T-helper 17 cell (primary cell): ENCODE measurements at regions not wholly inside any gene's neighbourhood (a gene's known extent, or its start where the extent isn't known, plus 50 kb on each side); places are given as distances from the start of the nearest gene placed in this dataset.

Source experiments
- ATAC-seq: fragments of 150-1000 bp; cut with Tn5 transposase; 2 replicates; pipeline ENCODE4 v1.10.0; 2021; ENCODE audit warnings: mild to moderate bottlenecking, moderate library complexity
- DNase-seq, 3 donors: peaks; one replicate each; pipeline versions ENCODE4 v3.0.0 to v3.0.0-alpha.2; 2020 to 2021
- H3K9me3 ChIP-seq: one replicate; pipeline ENCODE4 v1.7.0; 2013; ENCODE audit warnings: low read length, mild to moderate bottlenecking; ENCODE audit not compliant: control insufficient read depth, poor library complexity, severe bottlenecking
- H3K27ac Mint-ChIP-seq: one replicate; pipeline ENCODE4 v1.8.0; 2022; ENCODE audit warnings: mild to moderate bottlenecking, moderate library complexity, mixed read lengths
- H3K27me3 Mint-ChIP-seq: one replicate; pipeline ENCODE4 v1.8.0; 2022; ENCODE audit warnings: mixed read lengths
- H3K36me3 Mint-ChIP-seq: one replicate; pipeline ENCODE4 v1.8.0; 2022; ENCODE audit warnings: low read depth, mixed read lengths
- H3K4me1 Mint-ChIP-seq: one replicate; pipeline ENCODE4 v1.8.0; 2022; ENCODE audit warnings: mild to moderate bottlenecking, mixed read lengths
- H3K4me3 Mint-ChIP-seq: one replicate; pipeline ENCODE4 v1.8.0; 2022; ENCODE audit warnings: mild to moderate bottlenecking, moderate library complexity, mixed read lengths

GRCh38 chr13:79870766-79871165, 389.8 kb downstream of the NDFIP2 start:
- no peaks in the 10 kb centered on the region for H3K27me3 Mint-ChIP-seq
- ATAC-seq (no peak), DNase-seq (no peak)
- no peaks in the 10 kb centered on the region for H3K9me3 ChIP-seq
- no peak overlapping the region for H3K27ac Mint-ChIP-seq
- no peak overlapping the region for H3K4me3 Mint-ChIP-seq
- H3K4me1 Mint-ChIP-seq, result no peaks in the 10 kb centered on the region
- H3K36me3 Mint-ChIP-seq, result no peaks in the 10 kb centered on the region

- Mint-ChIP-seq H3K4me3 (no peak overlapping the region), H3K36me3 (no peaks in the 10 kb centered on the region)
- no peak for ATAC-seq
Observed at GRCh38 chr13:79870123-79870522, 389.2 kb downstream of the NDFIP2 start.

GRCh38 chr13:79869326-79869725, 388.4 kb downstream of the NDFIP2 start:
- H3K36me3 Mint-ChIP-seq, result no peaks in the 10 kb centered on the region
- no peak for DNase-seq
- H3K9me3 ChIP-seq, result no peaks in the 10 kb centered on the region
- H3K27ac Mint-ChIP-seq, result no peak overlapping the region
- H3K27me3 Mint-ChIP-seq, result no peaks in the 10 kb centered on the region
- ATAC-seq, result no peak
- no peaks in the 10 kb centered on the region for H3K4me1 Mint-ChIP-seq
- H3K4me3 Mint-ChIP-seq, result no peak overlapping the region

More at GRCh38 chr13:79870123-79870522, 389.2 kb downstream of the NDFIP2 start:
- no peaks in the 10 kb centered on the region for H3K9me3 ChIP-seq
- no peaks in the 10 kb centered on the region for H3K27me3 Mint-ChIP-seq
- no peak overlapping the region for H3K27ac Mint-ChIP-seq
- H3K4me1 Mint-ChIP-seq, result no peaks in the 10 kb centered on the region
- no peak for DNase-seq

- Mint-ChIP-seq H3K27ac (no peak overlapping the region), H3K4me3 (no peak overlapping the region), H3K36me3 (no peaks in the 10 kb centered on the region), H3K4me1 (no peaks in the 10 kb centered on the region), H3K27me3 (no peaks in the 10 kb centered on the region)
- no peaks in the 10 kb centered on the region for H3K9me3 ChIP-seq
- ATAC-seq (no peak), DNase-seq (no peak)
Observed at GRCh38 chr13:79867254-79867653, 386.3 kb downstream of the NDFIP2 start.

- H3K27ac Mint-ChIP-seq, result no peak overlapping the region
- H3K4me1 Mint-ChIP-seq, result no peaks in the 10 kb centered on the region
- no peaks in the 10 kb centered on the region for H3K27me3 Mint-ChIP-seq
- H3K4me3 Mint-ChIP-seq, result no peak overlapping the region
- no peaks in the 10 kb centered on the region for H3K36me3 Mint-ChIP-seq
- DNase-seq (no peak), ATAC-seq (no peak)
- no peaks in the 10 kb centered on the region for H3K9me3 ChIP-seq
Observed at GRCh38 chr13:79866436-79866835, 385.5 kb downstream of the NDFIP2 start.

- Mint-ChIP-seq H3K27ac (no peak overlapping the region), H3K27me3 (no peaks in the 10 kb centered on the region), H3K4me1 (no peaks in the 10 kb centered on the region)
Observed at GRCh38 chr13:79862515-79862914, 381.6 kb downstream of the NDFIP2 start.

GRCh38 chr13:79861731-79862130, 380.8 kb downstream of the NDFIP2 start:
- Mint-ChIP-seq H3K27ac (no peak overlapping the region), H3K36me3 (no peaks in the 10 kb centered on the region), H3K4me1 (no peaks in the 10 kb centered on the region), H3K27me3 (no peaks in the 10 kb centered on the region), H3K4me3 (no peak overlapping the region)
- no peak for ATAC-seq
- DNase-seq, result no peak
- no peaks in the 10 kb centered on the region for H3K9me3 ChIP-seq

More at GRCh38 chr13:79862515-79862914, 381.6 kb downstream of the NDFIP2 start:
- no peak overlapping the region for H3K4me3 Mint-ChIP-seq
- ATAC-seq, result no peak
- H3K36me3 Mint-ChIP-seq, result no peaks in the 10 kb centered on the region
- DNase-seq, result no peak
- no peaks in the 10 kb centered on the region for H3K9me3 ChIP-seq

GRCh38 chr13:79860791-79861190, 379.8 kb downstream of the NDFIP2 start:
- Mint-ChIP-seq H3K36me3 (no peaks in the 10 kb centered on the region), H3K4me3 (no peak overlapping the region)
- ATAC-seq, result no peak

GRCh38 chr13:79859756-79860155, 378.8 kb downstream of the NDFIP2 start:
- ATAC-seq (no peak), DNase-seq (no peak)
- no peak overlapping the region for H3K27ac Mint-ChIP-seq
- H3K36me3 Mint-ChIP-seq, result no peaks in the 10 kb centered on the region
- no peaks in the 10 kb centered on the region for H3K4me1 Mint-ChIP-seq
- no peak overlapping the region for H3K4me3 Mint-ChIP-seq
- H3K9me3 ChIP-seq, result no peaks in the 10 kb centered on the region
- H3K27me3 Mint-ChIP-seq, result no peaks in the 10 kb centered on the region

More at GRCh38 chr13:79860791-79861190, 379.8 kb downstream of the NDFIP2 start:
- no peaks in the 10 kb centered on the region for H3K27me3 Mint-ChIP-seq
- H3K4me1 Mint-ChIP-seq, result no peaks in the 10 kb centered on the region
- H3K9me3 ChIP-seq, result no peaks in the 10 kb centered on the region
- no peak overlapping the region for H3K27ac Mint-ChIP-seq
- no peak for DNase-seq

- H3K4me3 Mint-ChIP-seq, result no peak overlapping the region
- H3K9me3 ChIP-seq, result no peaks in the 10 kb centered on the region
- H3K27me3 Mint-ChIP-seq, result no peaks in the 10 kb centered on the region
- no peak overlapping the region for H3K27ac Mint-ChIP-seq
- H3K36me3 Mint-ChIP-seq, result no peaks in the 10 kb centered on the region
- no peaks in the 10 kb centered on the region for H3K4me1 Mint-ChIP-seq
- ATAC-seq (no peak), DNase-seq (no peak)
Observed at GRCh38 chr13:79853251-79853650, 372.3 kb downstream of the NDFIP2 start.

- Mint-ChIP-seq H3K27me3 (no peaks in the 10 kb centered on the region), H3K27ac (no peak overlapping the region), H3K4me1 (no peaks in the 10 kb centered on the region), H3K4me3 (no peak overlapping the region), H3K36me3 (no peaks in the 10 kb centered on the region)
- no peaks in the 10 kb centered on the region for H3K9me3 ChIP-seq
- DNase-seq (no peak), ATAC-seq (no peak)
Observed at GRCh38 chr13:79851318-79851717, 370.4 kb downstream of the NDFIP2 start.

GRCh38 chr13:79847882-79848592, 367.1 kb downstream of the NDFIP2 start:
- H3K4me3 Mint-ChIP-seq, result no peak overlapping the region
- no peaks in the 10 kb centered on the region for H3K27me3 Mint-ChIP-seq
- ATAC-seq (no peak), DNase-seq (no peak)
- H3K4me1 Mint-ChIP-seq, result no peaks in the 10 kb centered on the region
- no peaks in the 10 kb centered on the region for H3K36me3 Mint-ChIP-seq
- H3K9me3 ChIP-seq, result no peaks in the 10 kb centered on the region
- no peak overlapping the region for H3K27ac Mint-ChIP-seq

GRCh38 chr13:79846386-79846785, 365.4 kb downstream of the NDFIP2 start:
- H3K4me1 Mint-ChIP-seq, result no peaks in the 10 kb centered on the region
- no peak overlapping the region for H3K27ac Mint-ChIP-seq
- H3K27me3 Mint-ChIP-seq, result no peaks in the 10 kb centered on the region
- H3K36me3 Mint-ChIP-seq, result no peaks in the 10 kb centered on the region
- ATAC-seq, result no peak
- no peaks in the 10 kb centered on the region for H3K9me3 ChIP-seq
- H3K4me3 Mint-ChIP-seq, result no peak overlapping the region
- DNase-seq, result no peak

- no peak for DNase-seq
- Mint-ChIP-seq H3K36me3 (no peaks in the 10 kb centered on the region), H3K27ac (no peak overlapping the region), H3K4me1 (no peaks in the 10 kb centered on the region), H3K27me3 (no peaks in the 10 kb centered on the region), H3K4me3 (no peak overlapping the region)
- no peaks in the 10 kb centered on the region for H3K9me3 ChIP-seq
- ATAC-seq, result no peak
Observed at GRCh38 chr13:79837741-79838450, 356.9 kb downstream of the NDFIP2 start.
